ENCODE measurements at regions not wholly inside any gene's neighbourhood (a gene's known extent, or its start where the extent isn't known, plus 50 kb on each side); places are given as distances from the start of the nearest gene placed in this dataset.

- no peak overlapping the region for H3K4me2 ChIP-seq (ENCODE audit: low read length)
- no peak overlapping the region for H3K27ac ChIP-seq (ENCODE audit: low read depth, low read length)
- H3K23ac ChIP-seq (ENCODE audit: low read length) = no peak overlapping the region
- H2BK120ac ChIP-seq (ENCODE audit: insufficient read depth, low read length, poor library complexity) = no peak overlapping the region
- H2AFZ ChIP-seq (ENCODE audit: insufficient read depth, low read length, poor library complexity) = no peak overlapping the region
- no peak overlapping the region for H2BK12ac ChIP-seq (ENCODE audit: low read length)
- no peaks in the 10 kb centered on the region for H3K36me3 ChIP-seq (ENCODE audit: control insufficient read depth in 1 of 2, insufficient read depth in 2 of 2, low read length in 2 of 2)
- H3K79me1 ChIP-seq (ENCODE audit: low read length) = no peaks in the 10 kb centered on the region
- no peak overlapping the region for H4K12ac ChIP-seq (ENCODE audit: low read depth, low read length)
- H3K14ac ChIP-seq (ENCODE audit: low read length) = no peak overlapping the region
- no peak overlapping the region for H4K8ac ChIP-seq (ENCODE audit: low read depth, low read length)
- H3K9ac ChIP-seq (ENCODE audit: low read length) = no peak overlapping the region
- H2BK5ac ChIP-seq (ENCODE audit: low read depth, low read length, poor library complexity) = no peak overlapping the region
- H3K18ac ChIP-seq (ENCODE audit: low read length) = no peak overlapping the region
- H3K4me1 ChIP-seq (ENCODE audit: control insufficient read depth in 1 of 2, insufficient read depth in 2 of 2, low read length in 2 of 2) = no peaks in the 10 kb centered on the region
- H3K4me3 ChIP-seq (ENCODE audit: low read depth, low read length) = no peak overlapping the region
- H3K27me3 ChIP-seq (ENCODE audit: insufficient read depth, low read length) = no peaks in the 10 kb centered on the region
- no peak overlapping the region for H4K91ac ChIP-seq (ENCODE audit: low read depth, low read length)
- H3K4ac ChIP-seq (ENCODE audit: low read depth, low read length) = no peak overlapping the region
- no peak for DNase-seq
- H3K79me2 ChIP-seq (ENCODE audit: control insufficient read depth, insufficient read depth, low read length, poor library complexity) = no peaks in the 10 kb centered on the region
- WGBS (ENCODE audit: extremely low coverage, insufficient coverage, insufficient read length) = no CpG with 5 or more reads among the region's 2 CpGs
- no peak overlapping the region for H2AK5ac ChIP-seq (ENCODE audit: low read length)
- H3K9me3 ChIP-seq (ENCODE audit: insufficient read depth, low read depth, low read length) = no peaks in the 10 kb centered on the region
Measured at GRCh38 chr3:118102737-118103136, 931.9 kb downstream of the IGSF11 start.

GRCh38 chr3:118108201-118108600 is 926.4 kb downstream of the IGSF11 start:
- Histone ChIP-seq H4K91ac (ENCODE audit: low read depth, low read length) (no peak overlapping the region), H2BK120ac (ENCODE audit: insufficient read depth, low read length, poor library complexity) (no peak overlapping the region), H3K9me3 (ENCODE audit: insufficient read depth, low read depth, low read length) (no peaks in the 10 kb centered on the region), H3K4me2 (ENCODE audit: low read length) (no peak overlapping the region), H3K4ac (ENCODE audit: low read depth, low read length) (no peak overlapping the region), H3K9ac (ENCODE audit: low read length) (no peak overlapping the region), H4K8ac (ENCODE audit: low read depth, low read length) (no peak overlapping the region), H3K14ac (ENCODE audit: low read length) (no peak overlapping the region), H3K27me3 (ENCODE audit: insufficient read depth, low read length) (no peaks in the 10 kb centered on the region), H2BK12ac (ENCODE audit: low read length) (no peak overlapping the region), H3K23ac (ENCODE audit: low read length) (no peak overlapping the region), H3K27ac (ENCODE audit: low read depth, low read length) (no peak overlapping the region), H2AK5ac (ENCODE audit: low read length) (no peak overlapping the region), H3K36me3 (ENCODE audit: control insufficient read depth in 1 of 2, insufficient read depth in 2 of 2, low read length in 2 of 2) (no peaks in the 10 kb centered on the region), H4K12ac (ENCODE audit: low read depth, low read length) (no peak overlapping the region), H2AFZ (ENCODE audit: insufficient read depth, low read length, poor library complexity) (no peak overlapping the region), H3K79me2 (ENCODE audit: control insufficient read depth, insufficient read depth, low read length, poor library complexity) (no peaks in the 10 kb centered on the region), H3K79me1 (ENCODE audit: low read length) (no peaks in the 10 kb centered on the region), H3K18ac (ENCODE audit: low read length) (no peak overlapping the region), H3K4me1 (ENCODE audit: control insufficient read depth in 1 of 2, insufficient read depth in 2 of 2, low read length in 2 of 2) (no peaks in the 10 kb centered on the region), H2BK5ac (ENCODE audit: low read depth, low read length, poor library complexity) (no peak overlapping the region), H3K4me3 (ENCODE audit: low read depth, low read length) (no peak overlapping the region)
- WGBS (ENCODE audit: extremely low coverage, insufficient coverage, insufficient read length) = no CpG with 5 or more reads among the region's 2 CpGs
- no peak for DNase-seq

DNA sequence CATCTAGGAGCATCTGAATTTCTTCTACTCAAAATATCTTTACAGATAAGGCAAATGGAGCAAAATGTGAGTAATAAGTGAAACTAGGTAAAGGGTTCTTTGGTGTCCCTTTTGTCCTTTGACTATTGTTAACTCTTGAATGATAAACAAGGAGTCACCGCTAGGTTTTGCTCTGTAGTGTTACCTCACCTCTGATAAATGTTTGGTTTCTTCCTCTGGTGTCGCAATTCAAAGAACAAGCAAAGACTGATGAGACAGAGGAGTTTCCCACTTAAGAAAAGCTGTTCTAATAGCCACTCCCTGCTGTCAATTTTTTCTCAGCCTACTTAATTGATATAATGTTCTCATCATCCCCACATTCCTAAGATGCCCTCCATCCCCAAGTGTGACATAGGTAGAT is 925.9 kb downstream of the IGSF11 start:
- H3K79me2 ChIP-seq (ENCODE audit: control insufficient read depth, insufficient read depth, low read length, poor library complexity) = no peaks in the 10 kb centered on the region
- no peak overlapping the region for H3K4ac ChIP-seq (ENCODE audit: low read depth, low read length)
- no peak overlapping the region for H2AK5ac ChIP-seq (ENCODE audit: low read length)
- H3K14ac ChIP-seq (ENCODE audit: low read length) = no peak overlapping the region
- H3K36me3 ChIP-seq (ENCODE audit: control insufficient read depth in 1 of 2, insufficient read depth in 2 of 2, low read length in 2 of 2) = no peaks in the 10 kb centered on the region
- H3K27me3 ChIP-seq (ENCODE audit: insufficient read depth, low read length) = no peaks in the 10 kb centered on the region
- H3K23ac ChIP-seq (ENCODE audit: low read length) = no peak overlapping the region
- H3K4me1 ChIP-seq (ENCODE audit: control insufficient read depth in 1 of 2, insufficient read depth in 2 of 2, low read length in 2 of 2) = no peaks in the 10 kb centered on the region
- H3K9me3 ChIP-seq (ENCODE audit: insufficient read depth, low read depth, low read length) = no peaks in the 10 kb centered on the region
- H4K8ac ChIP-seq (ENCODE audit: low read depth, low read length) = no peak overlapping the region
- H3K4me2 ChIP-seq (ENCODE audit: low read length) = no peak overlapping the region
- WGBS (ENCODE audit: extremely low coverage, insufficient coverage, insufficient read length) = no CpG with 5 or more reads among the region's 2 CpGs
- no peak overlapping the region for H3K18ac ChIP-seq (ENCODE audit: low read length)
- no peak overlapping the region for H2BK120ac ChIP-seq (ENCODE audit: insufficient read depth, low read length, poor library complexity)
- DNase-seq = no peak
- H3K9ac ChIP-seq (ENCODE audit: low read length) = no peak overlapping the region
- H4K91ac ChIP-seq (ENCODE audit: low read depth, low read length) = no peak overlapping the region
- H3K79me1 ChIP-seq (ENCODE audit: low read length) = no peaks in the 10 kb centered on the region
- H2BK12ac ChIP-seq (ENCODE audit: low read length) = no peak overlapping the region
- no peak overlapping the region for H4K12ac ChIP-seq (ENCODE audit: low read depth, low read length)
- H2AFZ ChIP-seq (ENCODE audit: insufficient read depth, low read length, poor library complexity) = no peak overlapping the region
- no peak overlapping the region for H3K27ac ChIP-seq (ENCODE audit: low read depth, low read length)
- H2BK5ac ChIP-seq (ENCODE audit: low read depth, low read length, poor library complexity) = no peak overlapping the region
- no peak overlapping the region for H3K4me3 ChIP-seq (ENCODE audit: low read depth, low read length)

GRCh38 chr3:118110211-118110610 is 924.4 kb downstream of the IGSF11 start:
- H3K9me3 ChIP-seq (ENCODE audit: insufficient read depth, low read depth, low read length) = no peaks in the 10 kb centered on the region
- H3K4ac ChIP-seq (ENCODE audit: low read depth, low read length) = no peak overlapping the region
- H3K9ac ChIP-seq (ENCODE audit: low read length) = no peak overlapping the region
- H2BK120ac ChIP-seq (ENCODE audit: insufficient read depth, low read length, poor library complexity) = no peak overlapping the region
- DNase-seq = no peak
- H2AK5ac ChIP-seq (ENCODE audit: low read length) = no peak overlapping the region
- H2BK5ac ChIP-seq (ENCODE audit: low read depth, low read length, poor library complexity) = no peak overlapping the region
- H3K4me1 ChIP-seq (ENCODE audit: control insufficient read depth in 1 of 2, insufficient read depth in 2 of 2, low read length in 2 of 2) = no peaks in the 10 kb centered on the region
- H3K27me3 ChIP-seq (ENCODE audit: insufficient read depth, low read length) = no peaks in the 10 kb centered on the region
- H3K23ac ChIP-seq (ENCODE audit: low read length) = no peak overlapping the region
- H3K79me1 ChIP-seq (ENCODE audit: low read length) = no peaks in the 10 kb centered on the region
- no peak overlapping the region for H3K4me2 ChIP-seq (ENCODE audit: low read length)
- H2AFZ ChIP-seq (ENCODE audit: insufficient read depth, low read length, poor library complexity) = no peak overlapping the region
- H3K14ac ChIP-seq (ENCODE audit: low read length) = no peak overlapping the region
- no peak overlapping the region for H4K91ac ChIP-seq (ENCODE audit: low read depth, low read length)
- no CpG with 5 or more reads among the region's 6 CpGs for WGBS (ENCODE audit: extremely low coverage, insufficient coverage, insufficient read length)
- H3K18ac ChIP-seq (ENCODE audit: low read length) = no peak overlapping the region
- no peaks in the 10 kb centered on the region for H3K36me3 ChIP-seq (ENCODE audit: control insufficient read depth in 1 of 2, insufficient read depth in 2 of 2, low read length in 2 of 2)
- no peak overlapping the region for H2BK12ac ChIP-seq (ENCODE audit: low read length)
- H4K12ac ChIP-seq (ENCODE audit: low read depth, low read length) = no peak overlapping the region
- no peak overlapping the region for H3K4me3 ChIP-seq (ENCODE audit: low read depth, low read length)
- H3K27ac ChIP-seq (ENCODE audit: low read depth, low read length) = no peak overlapping the region
- no peaks in the 10 kb centered on the region for H3K79me2 ChIP-seq (ENCODE audit: control insufficient read depth, insufficient read depth, low read length, poor library complexity)
- no peak overlapping the region for H4K8ac ChIP-seq (ENCODE audit: low read depth, low read length)

Measured in trophoblast cell (in vitro differentiated cells and primary cell).